ENCODE measurements at regions not wholly inside any gene's neighbourhood (a gene's known extent, or its start where the extent isn't known, plus 50 kb on each side); places are given as distances from the start of the nearest gene placed in this dataset.

DNA sequence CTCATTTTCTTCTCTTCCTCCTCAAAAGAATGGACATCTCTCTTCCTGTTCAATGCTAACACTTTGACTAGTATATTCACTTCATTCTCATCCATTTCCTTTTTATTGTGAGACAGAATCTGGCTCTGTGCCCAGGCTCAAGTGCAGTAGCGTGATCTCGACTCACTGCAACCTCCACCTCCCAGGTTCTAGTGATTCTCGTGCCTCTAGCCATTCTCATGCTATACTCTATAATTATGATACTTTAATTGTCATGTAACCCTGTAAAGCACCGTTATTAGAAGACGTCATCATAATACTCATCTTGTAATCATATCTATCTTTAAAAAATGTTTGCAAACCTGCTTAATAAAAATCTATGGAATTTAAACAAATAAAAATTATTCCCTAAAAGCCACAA, 107.0 kb downstream of the SHOX2 start:
- no peak for ATAC-seq
- 58 to 64% (median 60%) methylated on average over 5 of the region's 5 CpGs for WGBS, 4 donors
- peaks cover 0 to 28% (median 10%) of the 10 kb centered on the region in 12 donors for H3K9me3 ChIP-seq

DNA sequence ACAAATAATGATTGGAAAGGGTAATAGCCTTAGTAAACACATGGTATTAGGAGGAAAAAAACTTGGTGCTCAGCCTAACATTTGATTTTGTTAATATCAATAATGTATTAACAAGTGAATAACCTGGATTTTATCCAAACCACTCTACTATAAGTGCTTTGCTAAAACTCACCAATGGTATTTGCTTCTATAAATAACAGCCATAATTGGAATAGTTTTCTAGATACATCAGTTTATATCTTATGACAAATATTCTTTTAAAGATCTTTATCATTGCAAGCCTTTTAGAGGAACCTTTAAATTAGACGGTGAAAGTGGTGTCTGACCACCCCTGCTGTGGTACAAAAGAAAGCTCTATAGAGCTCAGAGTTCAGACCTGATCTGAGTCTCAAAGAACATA, 123.9 kb downstream of the SHOX2 start:
- no peaks in the 10 kb centered on the region for H3K36me3 ChIP-seq
- no peaks in the 10 kb centered on the region for H3K27me3 ChIP-seq
- DNase-seq (no peak), ATAC-seq (no peak)
- H3K9me3 ChIP-seq, result peaks cover 0 to under 1% (median 0%) of the 10 kb centered on the region in 12 donors
- no peak for TF ChIP-seq POLR2A (IDR thresholded peaks at IDR 0.05)
- TF ChIP-seq, protein P1, sequence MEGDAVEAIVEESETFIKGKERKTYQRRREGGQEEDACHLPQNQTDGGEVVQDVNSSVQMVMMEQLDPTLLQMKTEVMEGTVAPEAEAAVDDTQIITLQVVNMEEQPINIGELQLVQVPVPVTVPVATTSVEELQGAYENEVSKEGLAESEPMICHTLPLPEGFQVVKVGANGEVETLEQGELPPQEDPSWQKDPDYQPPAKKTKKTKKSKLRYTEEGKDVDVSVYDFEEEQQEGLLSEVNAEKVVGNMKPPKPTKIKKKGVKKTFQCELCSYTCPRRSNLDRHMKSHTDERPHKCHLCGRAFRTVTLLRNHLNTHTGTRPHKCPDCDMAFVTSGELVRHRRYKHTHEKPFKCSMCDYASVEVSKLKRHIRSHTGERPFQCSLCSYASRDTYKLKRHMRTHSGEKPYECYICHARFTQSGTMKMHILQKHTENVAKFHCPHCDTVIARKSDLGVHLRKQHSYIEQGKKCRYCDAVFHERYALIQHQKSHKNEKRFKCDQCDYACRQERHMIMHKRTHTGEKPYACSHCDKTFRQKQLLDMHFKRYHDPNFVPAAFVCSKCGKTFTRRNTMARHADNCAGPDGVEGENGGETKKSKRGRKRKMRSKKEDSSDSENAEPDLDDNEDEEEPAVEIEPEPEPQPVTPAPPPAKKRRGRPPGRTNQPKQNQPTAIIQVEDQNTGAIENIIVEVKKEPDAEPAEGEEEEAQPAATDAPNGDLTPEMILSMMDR (IDR thresholded peaks at IDR 0.05), result no peak
- H3K27ac ChIP-seq, result no peak overlapping the region
- no peaks in the 10 kb centered on the region for H3K4me1 ChIP-seq
- no peak overlapping the region for H3K4me3 ChIP-seq
- WGBS, 4 donors, result 68 to 76% (median 69%) methylated on average over 1 of the region's 1 CpG
- intact Hi-C loops (cut with DNase I), result no loop called here

More for the DNA sequence above, 107.0 kb downstream of the SHOX2 start:
- intact Hi-C loops (cut with DNase I), result no loop called here
- Histone ChIP-seq H3K4me3 (no peak overlapping the region), H3K4me1 (no peaks in the 10 kb centered on the region), H3K36me3 (no peaks in the 10 kb centered on the region), H3K27ac (no peak overlapping the region), H3K27me3 (no peaks in the 10 kb centered on the region)
- no peak for DNase-seq
- TF ChIP-seq, protein P1 (IDR thresholded peaks at IDR 0.05), result no peak
- no peak for TF ChIP-seq POLR2A (IDR thresholded peaks at IDR 0.05)

DNA sequence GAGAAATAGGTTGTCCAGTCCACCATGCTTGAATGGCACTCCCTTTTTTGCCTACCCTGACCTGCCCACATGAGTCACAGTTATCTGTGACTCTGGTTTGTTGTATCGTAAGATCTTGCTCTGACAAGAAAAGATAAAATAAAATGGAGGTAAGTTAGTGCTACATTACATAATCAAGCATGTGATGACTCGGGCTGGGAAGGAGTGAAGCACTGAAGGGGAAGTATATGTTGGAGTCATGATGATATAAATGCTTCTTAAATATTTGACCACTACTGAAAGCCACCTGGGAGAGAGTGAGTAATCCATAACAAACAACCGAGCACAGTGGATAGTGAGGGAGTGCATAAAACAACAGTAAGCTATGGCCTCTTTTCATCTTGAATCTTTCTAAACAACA, 124.4 kb downstream of the SHOX2 start:
- intact Hi-C loops (cut with DNase I), result no loop called here
- Histone ChIP-seq H3K27me3 (no peaks in the 10 kb centered on the region), H3K27ac (no peak overlapping the region), H3K4me3 (no peak overlapping the region), H3K9me3 (no peaks in the 10 kb centered on the region), H3K36me3 (no peaks in the 10 kb centered on the region), H3K4me1 (no peaks in the 10 kb centered on the region)
- 40 to 59% (median 55%) methylated on average over 3 of the region's 3 CpGs for WGBS, 4 donors
- no peak for DNase-seq
- no peak for TF ChIP-seq POLR2A (IDR thresholded peaks at IDR 0.05)
- TF ChIP-seq, protein P1 (IDR thresholded peaks at IDR 0.05), result no peak
- ATAC-seq, result no peak

DNA sequence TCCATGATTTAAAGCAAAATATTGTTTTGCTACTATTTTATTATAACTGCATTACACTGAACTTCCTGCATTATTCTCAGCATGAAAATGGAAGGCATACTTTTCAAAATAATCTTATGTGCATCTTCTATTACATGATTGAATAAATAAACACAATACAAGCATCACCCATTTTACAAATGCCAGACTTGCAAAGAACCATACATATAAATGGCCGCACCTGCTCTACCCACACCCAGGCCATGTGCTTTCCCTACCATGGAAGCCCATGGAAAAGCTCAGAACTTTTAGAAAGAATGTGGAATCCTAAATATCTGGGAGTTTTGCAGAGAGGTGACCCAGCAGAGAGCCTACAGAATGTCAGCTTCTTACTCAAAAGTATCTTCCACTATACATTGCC, 127.2 kb downstream of the SHOX2 start:
- intact Hi-C loops (cut with DNase I), result no loop called here
- H3K4me1 ChIP-seq, result no peaks in the 10 kb centered on the region
- TF ChIP-seq, protein P1 (IDR thresholded peaks at IDR 0.05), result no peak
- TF ChIP-seq POLR2A (IDR thresholded peaks at IDR 0.05), result no peak
- no peak overlapping the region for H3K27ac ChIP-seq
- no peaks in the 10 kb centered on the region for H3K9me3 ChIP-seq
- no peaks in the 10 kb centered on the region for H3K27me3 ChIP-seq
- 91 to 100% (median 96%) methylated on average over 1 of the region's 1 CpG for WGBS, 4 donors
- ATAC-seq (no peak), DNase-seq (no peak)
- H3K4me3 ChIP-seq, result no peak overlapping the region
- no peaks in the 10 kb centered on the region for H3K36me3 ChIP-seq
